PC-9 (cell line): ENCODE measurements at regions not wholly inside any gene's neighbourhood (a gene's known extent, or its start where the extent isn't known, plus 50 kb on each side); places are given as distances from the start of the nearest gene placed in this dataset.

ENCODE experiments used
- BruUV-seq: library from RNA; stranded (reverse); fragments of 400-500 nt; replicated peaks from 2 replicates; lab custom pipeline; 2021; lab: Mats Ljungman, UMichigan
- CTCF ChIA-PET: fragments of 300-600 bp; sonication (Branson Sonifier 250); formaldehyde crosslinking; loops from one replicate; lab custom pipeline; 2022; ENCODE audit warnings: antibody characterized with exemption; lab: Charles Lee
- POLR2A ChIA-PET: fragments of 300-600 bp; sonication (Branson Sonifier 250); formaldehyde crosslinking; loops from one replicate; lab custom pipeline; 2022; ENCODE audit warnings: antibody characterized with exemption; ENCODE audit not compliant: unreplicated experiment; lab: Charles Lee
- DNase-seq, 2 experiments: peaks; one replicate each; pipeline versions ENCODE4 v3.0.0 to v3.0.0-alpha.2; 2015 to 2022; ENCODE audit warnings: mixed read lengths in 1 of 2
- H2AFZ ChIP-seq: fragments of 200-600 bp; sonication (generic); 2 replicates; pipeline ENCODE4 v1.8.1; 2017; ENCODE audit warnings: antibody characterized with exemption
- H3F3A ChIP-seq: fragments of 200-600 bp; sonication (generic); 2 replicates; pipeline ENCODE4 v1.8.1; 2017; ENCODE audit warnings: antibody characterized with exemption, mild to moderate bottlenecking, low read depth; ENCODE audit not compliant: insufficient read depth
- H3K27ac ChIP-seq: fragments of 200-600 bp; sonication (generic); 2 replicates; pipeline ENCODE4 v1.6.1; 2016; ENCODE audit warnings: mixed run types
- H3K27me3 ChIP-seq: fragments of 200-600 bp; sonication (generic); 2 replicates; pipeline ENCODE4 v1.6.1; 2016; ENCODE audit warnings: low read depth, mixed run types; ENCODE audit not compliant: insufficient read depth
- H3K36me3 ChIP-seq: fragments of 200-600 bp; sonication (generic); 2 replicates; pipeline ENCODE4 v1.6.1; 2016; ENCODE audit warnings: low read depth, mixed run types
- H3K4me1 ChIP-seq: fragments of 200-600 bp; sonication (generic); replicated peaks from 2 replicates; pipeline ENCODE4 v1.6.1; 2016; ENCODE audit warnings: mixed run types; ENCODE audit not compliant: insufficient read depth
- H3K4me2 ChIP-seq: fragments of 200-600 bp; sonication (generic); 2 replicates; pipeline ENCODE4 v1.6.1; 2017; ENCODE audit warnings: mixed run types
- H3K4me3 ChIP-seq: fragments of 200-600 bp; sonication (generic); 2 replicates; pipeline ENCODE4 v1.6.1; 2016; ENCODE audit warnings: mixed run types
- H3K79me2 ChIP-seq: fragments of 200-600 bp; sonication (generic); 2 replicates; pipeline ENCODE4 v1.6.1; 2017; ENCODE audit warnings: low read depth, mixed run types
- H3K9me2 ChIP-seq: fragments of 200-600 bp; sonication (generic); 2 replicates; pipeline ENCODE4 v1.8.1; 2017; ENCODE audit warnings: mild to moderate bottlenecking; ENCODE audit not compliant: insufficient read depth
- H3K9me3 ChIP-seq: fragments of 200-600 bp; sonication (generic); 2 replicates; pipeline ENCODE4 v1.8.1; 2016; ENCODE audit warnings: low read depth; ENCODE audit not compliant: insufficient read depth
- H4K20me1 ChIP-seq: fragments of 200-600 bp; sonication (generic); 2 replicates; pipeline ENCODE4 v1.8.1; 2017; ENCODE audit not compliant: insufficient read depth
- EZH2 ChIP-seq: fragments of 200-600 bp; sonication (generic); IDR thresholded peaks from 2 replicates; pipeline ENCODE4 v1.8.0; 2017; ENCODE audit warnings: antibody characterized with exemption, low read depth
- intact Hi-C: fragments of 100-400 bp; cut with micrococcal nuclease; formaldehyde crosslinking; loops from one replicate; pipeline ENCODE4 v1.10.0; 2022; ENCODE audit not compliant: unreplicated experiment
- TF ChIP-seq, protein P1 (sequence below): fragments of 200-600 bp; sonication (generic); conservative IDR thresholded peaks from 2 replicates; pipeline ENCODE4 v1.6.1; 2017; ENCODE audit warnings: mixed run types, antibody characterized with exemption, mild to moderate bottlenecking, moderate library complexity

DNA sequence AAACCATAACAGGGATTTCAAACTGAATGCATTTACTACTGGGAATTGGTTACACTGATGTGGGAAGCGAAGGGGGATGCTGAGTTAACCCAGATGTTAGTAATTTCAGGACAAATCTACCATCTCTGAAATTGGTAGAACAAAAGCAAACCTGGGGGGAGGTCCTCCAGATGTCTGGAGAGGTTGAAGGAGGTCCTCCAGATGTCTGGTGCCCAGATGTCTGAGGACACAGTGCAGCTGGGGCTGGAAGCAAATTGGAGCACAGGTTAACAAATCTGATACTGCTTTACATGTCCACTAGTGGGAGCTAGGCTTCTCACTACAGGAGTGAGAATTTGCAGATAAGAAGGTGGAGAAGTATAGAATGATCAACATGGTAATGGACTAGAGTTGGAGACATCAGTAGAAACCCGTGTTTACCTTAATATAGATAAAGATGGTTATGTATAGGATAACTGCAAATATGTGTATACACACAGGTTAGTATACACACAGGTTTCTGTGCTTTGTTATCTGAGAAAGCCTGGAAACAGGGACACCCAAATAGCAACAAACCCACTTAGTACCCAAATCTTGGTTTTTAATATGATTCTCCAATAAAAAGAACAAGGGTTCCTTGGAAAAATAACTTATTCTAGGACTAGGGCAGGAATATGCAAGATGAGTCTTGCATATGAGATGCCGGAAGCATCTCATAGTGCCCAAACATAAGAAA, 162.5 kb downstream of the C12orf50 start:
- no peak for TF ChIP-seq EZH2
- TF ChIP-seq, protein P1, sequence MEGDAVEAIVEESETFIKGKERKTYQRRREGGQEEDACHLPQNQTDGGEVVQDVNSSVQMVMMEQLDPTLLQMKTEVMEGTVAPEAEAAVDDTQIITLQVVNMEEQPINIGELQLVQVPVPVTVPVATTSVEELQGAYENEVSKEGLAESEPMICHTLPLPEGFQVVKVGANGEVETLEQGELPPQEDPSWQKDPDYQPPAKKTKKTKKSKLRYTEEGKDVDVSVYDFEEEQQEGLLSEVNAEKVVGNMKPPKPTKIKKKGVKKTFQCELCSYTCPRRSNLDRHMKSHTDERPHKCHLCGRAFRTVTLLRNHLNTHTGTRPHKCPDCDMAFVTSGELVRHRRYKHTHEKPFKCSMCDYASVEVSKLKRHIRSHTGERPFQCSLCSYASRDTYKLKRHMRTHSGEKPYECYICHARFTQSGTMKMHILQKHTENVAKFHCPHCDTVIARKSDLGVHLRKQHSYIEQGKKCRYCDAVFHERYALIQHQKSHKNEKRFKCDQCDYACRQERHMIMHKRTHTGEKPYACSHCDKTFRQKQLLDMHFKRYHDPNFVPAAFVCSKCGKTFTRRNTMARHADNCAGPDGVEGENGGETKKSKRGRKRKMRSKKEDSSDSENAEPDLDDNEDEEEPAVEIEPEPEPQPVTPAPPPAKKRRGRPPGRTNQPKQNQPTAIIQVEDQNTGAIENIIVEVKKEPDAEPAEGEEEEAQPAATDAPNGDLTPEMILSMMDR, result peak; percentile 52
- Histone ChIP-seq H2AFZ (no peak overlapping the region), H3K27ac (no peak overlapping the region), H3K4me3 (no peak overlapping the region), H3K36me3 (no peaks in the 10 kb centered on the region), H3K9me2 (no peaks in the 10 kb centered on the region), H3K4me2 (no peak overlapping the region), H3K79me2 (no peaks in the 10 kb centered on the region), H3K4me1 (no peaks in the 10 kb centered on the region), H3K9me3 (no peaks in the 10 kb centered on the region), H3F3A (no peaks in the 10 kb centered on the region), H4K20me1 (no peaks in the 10 kb centered on the region), H3K27me3 (no peaks in the 10 kb centered on the region)
- no peak for DNase-seq
- no TSS peak for BruUV-seq
- intact Hi-C loops, result loop anchor here (10.0 kb wide), 1 partner anchor 128 kb away; no protein-coding TSS in a partner anchor
- CTCF ChIA-PET, result no interaction called here
- POLR2A ChIA-PET, result interaction anchor here (0.5 kb wide), 1 partner anchor 1889 kb away, joined by 9 read pairs; no protein-coding TSS in a partner anchor

DNA sequence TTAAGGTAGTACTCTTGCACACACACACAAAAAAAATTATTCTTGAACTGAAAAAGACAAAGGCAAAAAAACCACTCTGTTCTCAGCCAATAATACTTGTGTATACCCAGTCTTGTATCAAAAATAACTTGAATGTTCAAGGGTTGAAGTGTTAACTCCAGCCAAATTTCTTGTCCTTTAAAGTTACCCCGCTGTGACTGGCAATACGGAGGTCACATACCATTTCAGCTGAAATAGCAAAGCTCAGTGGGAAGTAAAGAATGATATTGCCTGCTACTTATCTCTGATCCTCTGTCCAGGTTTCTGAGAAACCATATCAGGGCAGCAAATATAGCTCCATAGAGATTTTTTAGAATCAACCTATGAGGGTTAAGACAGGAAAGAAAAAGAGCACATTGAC, 167.4 kb downstream of the C12orf50 start:
- H3K36me3 ChIP-seq, result no peaks in the 10 kb centered on the region
- BruUV-seq, result no TSS peak
- DNase-seq, result no peak
- H2AFZ ChIP-seq, result no peak overlapping the region
- TF ChIP-seq EZH2, result no peak
- TF ChIP-seq, protein P1, result no peak
- H3K4me3 ChIP-seq, result no peak overlapping the region
- H3K27ac ChIP-seq, result no peak overlapping the region
- no peaks in the 10 kb centered on the region for H3F3A ChIP-seq
- no peak overlapping the region for H3K4me2 ChIP-seq
- H3K27me3 ChIP-seq, result no peaks in the 10 kb centered on the region
- H3K9me2 ChIP-seq, result no peaks in the 10 kb centered on the region
- CTCF ChIA-PET, result no interaction called here
- POLR2A ChIA-PET, result no interaction called here
- H3K4me1 ChIP-seq, result no peaks in the 10 kb centered on the region
- no peaks in the 10 kb centered on the region for H3K9me3 ChIP-seq
- no peaks in the 10 kb centered on the region for H3K79me2 ChIP-seq
- no peaks in the 10 kb centered on the region for H4K20me1 ChIP-seq
- intact Hi-C loops, result loop anchor here (10.0 kb wide), 1 partner anchor 133 kb away; no protein-coding TSS in a partner anchor

DNA sequence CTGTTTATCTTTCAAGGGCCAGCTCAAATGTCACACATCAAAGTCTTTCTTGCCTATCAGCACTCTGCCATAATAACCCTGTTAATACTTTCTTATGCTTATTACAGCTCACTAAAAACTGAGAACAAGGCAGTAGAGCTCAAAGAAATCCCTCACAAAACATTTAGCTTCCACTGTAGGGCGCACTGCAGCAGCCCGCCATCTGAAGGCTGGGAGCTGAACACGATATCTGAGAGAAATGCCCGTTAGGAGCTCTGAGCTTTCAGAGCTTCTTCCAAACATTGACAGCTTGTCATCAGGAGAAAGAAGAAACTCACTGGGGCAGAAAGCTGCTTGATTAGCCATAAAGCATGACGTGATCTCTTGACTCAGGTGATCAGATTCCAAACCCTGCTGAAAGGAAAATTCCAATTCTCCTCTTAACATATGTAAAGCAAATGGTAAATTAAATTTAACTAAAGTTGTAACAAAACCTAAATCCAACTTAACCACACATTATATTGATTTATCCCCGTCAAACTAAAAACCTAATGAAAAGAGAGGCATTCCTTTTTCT, 175.7 kb downstream of the C12orf50 start:
- TF ChIP-seq, protein P1, result no peak
- no peak for TF ChIP-seq EZH2
- BruUV-seq, result no TSS peak
- no peak overlapping the region for H3K4me2 ChIP-seq
- ChIA-PET POLR2A (no interaction called here), CTCF (interaction anchor here (0.7 kb wide), 1 partner anchor 149 kb away, joined by 3 read pairs; no protein-coding TSS in a partner anchor)
- H3K9me2 ChIP-seq, result no peaks in the 10 kb centered on the region
- H3K9me3 ChIP-seq, result no peaks in the 10 kb centered on the region
- peak overlapping the region; percentile 22; the same call in 1 of the 2 replicates for H2AFZ ChIP-seq
- no peak overlapping the region for H3K27ac ChIP-seq
- no peaks in the 10 kb centered on the region for H3K27me3 ChIP-seq
- H3K4me3 ChIP-seq, result no peak overlapping the region
- H3K79me2 ChIP-seq, result no peaks in the 10 kb centered on the region
- no peaks in the 10 kb centered on the region for H3F3A ChIP-seq
- no peaks in the 10 kb centered on the region for H3K36me3 ChIP-seq
- H4K20me1 ChIP-seq, result no peaks in the 10 kb centered on the region
- DNase-seq, result no peak
- no peaks in the 10 kb centered on the region for H3K4me1 ChIP-seq
- intact Hi-C loops, result no loop called here
